Daoy (cell line): ENCODE measurements at regions not wholly inside any gene's neighbourhood (a gene's known extent, or its start where the extent isn't known, plus 50 kb on each side); places are given as distances from the start of the nearest gene placed in this dataset.
"Not testable (repeated sequence)": the region's sequence is repeated elsewhere in the genome, so short reads cannot be mapped to it uniquely, and the experiment has no call there.

ENCODE experiments used
- DNase-seq: peaks from one replicate; pipeline ENCODE4 v3.0.0-alpha.2; 2015; ENCODE audit warnings: low read depth

GRCh38 chr7:67475293-67475692 lies 478.7 kb downstream of the TYW1 start:
- DNase-seq: no peak

GRCh38 chr7:67478066-67478465 lies 481.4 kb downstream of the TYW1 start:
- DNase-seq: no peak

GRCh38 chr7:67484244-67484751 lies 487.7 kb downstream of the TYW1 start:
- peak; percentile 42 for DNase-seq

- DNase-seq: no peak
Observed at GRCh38 chr7:67486401-67486800, 489.8 kb downstream of the TYW1 start.

GRCh38 chr7:67487316-67487715 lies 490.7 kb downstream of the TYW1 start:
- no peak for DNase-seq

- DNase-seq: no peak
Observed at GRCh38 chr7:67489881-67490280, 493.2 kb downstream of the TYW1 start.

- no peak for DNase-seq
Observed at GRCh38 chr7:67493366-67493765, 496.7 kb downstream of the TYW1 start.

- no peak for DNase-seq
Observed at GRCh38 chr7:67496589-67496988, 500.0 kb downstream of the TYW1 start.

- not testable (repeated sequence) for DNase-seq
Observed at GRCh38 chr7:67497914-67498313, 501.3 kb downstream of the TYW1 start.

GRCh38 chr7:67502929-67503328 lies 506.3 kb downstream of the TYW1 start:
- no peak for DNase-seq

GRCh38 chr7:67505449-67505848 lies 508.8 kb downstream of the TYW1 start:
- no peak for DNase-seq

- no peak for DNase-seq
Observed at GRCh38 chr7:67512481-67512880, 515.8 kb downstream of the TYW1 start.

GRCh38 chr7:67518580-67518979 lies 521.9 kb downstream of the TYW1 start:
- no peak for DNase-seq

GRCh38 chr7:67519171-67519570 lies 522.5 kb downstream of the TYW1 start:
- no peak for DNase-seq

GRCh38 chr7:67522504-67522903 lies 525.9 kb downstream of the TYW1 start:
- DNase-seq: no peak

GRCh38 chr7:67523713-67524112 lies 527.1 kb downstream of the TYW1 start:
- DNase-seq: no peak

GRCh38 chr7:67525588-67525987 lies 529.0 kb downstream of the TYW1 start:
- DNase-seq: no peak

- DNase-seq: no peak
Observed at GRCh38 chr7:67535241-67535989, 538.8 kb downstream of the TYW1 start.

GRCh38 chr7:67542916-67543315 lies 546.3 kb downstream of the TYW1 start:
- no peak for DNase-seq

GRCh38 chr7:67547183-67547907 lies 550.7 kb downstream of the TYW1 start:
- DNase-seq: no peak

- no peak for DNase-seq
Observed at GRCh38 chr7:67549126-67549525, 552.5 kb downstream of the TYW1 start.

- no peak for DNase-seq
Observed at GRCh38 chr7:67550801-67551436, 554.3 kb downstream of the TYW1 start.

GRCh38 chr7:67552738-67553137 lies 556.1 kb downstream of the TYW1 start:
- no peak for DNase-seq
